HFFc6 (cell line): ENCODE measurements at regions not wholly inside any gene's neighbourhood (a gene's known extent, or its start where the extent isn't known, plus 50 kb on each side); places are given as distances from the start of the nearest gene placed in this dataset.

ENCODE experiments used
- DNase-seq: peaks from one replicate; pipeline ENCODE4 v3.0.0-alpha.2; 2018
- H3K27ac Mint-ChIP-seq: 2 replicates; pipeline ENCODE4 v1.8.0; 2020; ENCODE audit warnings: mild to moderate bottlenecking, mixed read lengths
- H3K27me3 Mint-ChIP-seq: 2 replicates; pipeline ENCODE4 v1.8.0; 2021; ENCODE audit warnings: mild to moderate bottlenecking, moderate library complexity, mixed read lengths; ENCODE audit not compliant: insufficient read depth
- H3K36me3 Mint-ChIP-seq: 2 replicates; pipeline ENCODE4 v1.8.0; 2021; ENCODE audit warnings: low read depth, mixed read lengths
- H3K4me1 Mint-ChIP-seq: 2 replicates; pipeline ENCODE4 v1.8.0; 2020; ENCODE audit warnings: low read depth, mixed read lengths
- H3K4me3 Mint-ChIP-seq: 2 replicates; pipeline ENCODE4 v1.8.0; 2020; ENCODE audit warnings: mild to moderate bottlenecking, moderate library complexity, mixed read lengths
- H3K9me3 Mint-ChIP-seq: 2 replicates; pipeline ENCODE4 v1.8.0; 2020; ENCODE audit warnings: mild to moderate bottlenecking, mixed read lengths
- TF ChIP-seq, protein P1 (sequence below): fragments of 200-600 bp; sonication (generic); IDR thresholded peaks from 2 replicates; pipeline ENCODE4 v1.5.0; 2021; ENCODE audit warnings: antibody characterized with exemption, mild to moderate bottlenecking

DNA sequence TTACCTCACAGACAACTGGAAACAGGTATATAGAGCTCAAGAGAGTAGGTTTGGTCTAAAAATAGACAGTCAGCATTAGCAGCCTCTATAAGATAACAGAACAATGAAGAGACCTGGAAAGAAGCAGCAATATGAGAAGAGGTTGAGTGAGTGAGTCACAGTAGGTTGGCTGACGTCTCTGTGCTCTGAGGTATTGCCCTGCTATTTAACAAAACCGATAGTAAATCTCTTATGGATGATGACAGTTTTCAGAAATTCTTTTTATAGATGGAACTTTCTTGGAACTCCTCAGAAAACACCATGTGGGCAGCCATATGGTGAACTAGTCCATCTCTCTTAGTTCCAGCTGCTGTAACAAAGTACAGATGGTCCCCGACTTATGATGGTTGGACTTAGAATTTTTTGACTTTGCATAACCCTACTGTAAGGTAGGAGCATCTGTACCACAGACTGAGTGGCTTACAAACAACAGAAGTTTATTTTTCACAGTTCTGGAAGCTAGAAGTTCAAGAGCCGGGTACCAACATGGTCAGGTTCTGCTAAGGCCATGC, 123.5 kb downstream of the MBD2 start:
- no peak overlapping the region for H3K4me3 Mint-ChIP-seq
- TF ChIP-seq, protein P1, sequence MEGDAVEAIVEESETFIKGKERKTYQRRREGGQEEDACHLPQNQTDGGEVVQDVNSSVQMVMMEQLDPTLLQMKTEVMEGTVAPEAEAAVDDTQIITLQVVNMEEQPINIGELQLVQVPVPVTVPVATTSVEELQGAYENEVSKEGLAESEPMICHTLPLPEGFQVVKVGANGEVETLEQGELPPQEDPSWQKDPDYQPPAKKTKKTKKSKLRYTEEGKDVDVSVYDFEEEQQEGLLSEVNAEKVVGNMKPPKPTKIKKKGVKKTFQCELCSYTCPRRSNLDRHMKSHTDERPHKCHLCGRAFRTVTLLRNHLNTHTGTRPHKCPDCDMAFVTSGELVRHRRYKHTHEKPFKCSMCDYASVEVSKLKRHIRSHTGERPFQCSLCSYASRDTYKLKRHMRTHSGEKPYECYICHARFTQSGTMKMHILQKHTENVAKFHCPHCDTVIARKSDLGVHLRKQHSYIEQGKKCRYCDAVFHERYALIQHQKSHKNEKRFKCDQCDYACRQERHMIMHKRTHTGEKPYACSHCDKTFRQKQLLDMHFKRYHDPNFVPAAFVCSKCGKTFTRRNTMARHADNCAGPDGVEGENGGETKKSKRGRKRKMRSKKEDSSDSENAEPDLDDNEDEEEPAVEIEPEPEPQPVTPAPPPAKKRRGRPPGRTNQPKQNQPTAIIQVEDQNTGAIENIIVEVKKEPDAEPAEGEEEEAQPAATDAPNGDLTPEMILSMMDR: no peak
- DNase-seq: no peak
- H3K27ac Mint-ChIP-seq: no peak overlapping the region
- H3K27me3 Mint-ChIP-seq: peaks cover 3% of the 10 kb centered on the region
- H3K4me1 Mint-ChIP-seq: no peaks in the 10 kb centered on the region
- H3K9me3 Mint-ChIP-seq: no peaks in the 10 kb centered on the region
- H3K36me3 Mint-ChIP-seq: no peaks in the 10 kb centered on the region

GRCh38 chr18:54100466-54100865, 124.0 kb downstream of the MBD2 start:
- no peaks in the 10 kb centered on the region for H3K4me1 Mint-ChIP-seq
- H3K9me3 Mint-ChIP-seq: no peaks in the 10 kb centered on the region
- no peaks in the 10 kb centered on the region for H3K36me3 Mint-ChIP-seq
- TF ChIP-seq, protein P1: no peak
- no peak for DNase-seq
- H3K27ac Mint-ChIP-seq: no peak overlapping the region
- no peak overlapping the region for H3K4me3 Mint-ChIP-seq
- H3K27me3 Mint-ChIP-seq: peaks cover 3% of the 10 kb centered on the region

DNA sequence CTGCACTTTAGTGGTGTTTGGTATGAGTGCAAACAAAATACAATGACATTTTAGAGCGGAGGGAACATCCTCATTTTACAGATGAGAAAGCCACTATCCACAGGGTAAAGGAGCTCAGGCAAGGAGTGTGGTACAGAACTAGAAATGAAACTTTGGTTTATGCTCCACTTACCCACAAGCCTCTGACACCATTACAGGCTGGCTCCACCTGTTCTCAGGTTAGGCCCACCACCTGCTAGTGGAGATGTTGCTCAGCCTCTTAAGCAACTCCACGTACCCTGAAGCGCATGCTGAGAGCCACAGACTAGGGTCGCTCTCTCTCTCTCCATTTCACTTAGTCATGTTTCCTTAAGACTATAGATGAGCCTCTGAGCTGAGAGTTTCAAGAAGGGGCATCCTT, 130.0 kb downstream of the MBD2 start:
- no peak for DNase-seq
- TF ChIP-seq, protein P1: no peak
- H3K36me3 Mint-ChIP-seq: no peaks in the 10 kb centered on the region
- no peaks in the 10 kb centered on the region for H3K4me1 Mint-ChIP-seq
- H3K27ac Mint-ChIP-seq: no peak overlapping the region
- H3K9me3 Mint-ChIP-seq: no peaks in the 10 kb centered on the region
- H3K27me3 Mint-ChIP-seq: no peaks in the 10 kb centered on the region; the same call in 1 of the 2 replicates
- no peak overlapping the region for H3K4me3 Mint-ChIP-seq

DNA sequence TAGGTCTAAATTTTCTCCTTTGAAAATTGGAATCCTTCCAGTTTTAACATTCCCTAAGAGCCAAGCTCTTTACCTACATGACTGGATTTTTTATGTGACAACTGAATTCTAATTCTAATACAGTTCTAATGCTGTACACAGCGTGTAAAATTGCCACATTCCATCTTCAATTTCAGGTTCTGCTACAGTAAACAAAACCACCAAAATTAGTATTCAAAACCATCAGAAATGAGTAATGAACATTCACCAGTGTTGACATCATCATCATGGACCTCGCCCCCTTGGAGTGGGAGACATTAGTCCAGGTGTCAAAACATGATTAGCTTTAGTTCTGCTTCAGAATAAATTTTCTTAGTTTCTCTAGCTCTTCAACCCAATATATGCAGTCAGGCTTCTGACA, 133.6 kb downstream of the MBD2 start:
- no peak for DNase-seq
- TF ChIP-seq, protein P1: no peak
- Mint-ChIP-seq H3K9me3 (no peaks in the 10 kb centered on the region), H3K27ac (no peak overlapping the region), H3K27me3 (no peaks in the 10 kb centered on the region; the same call in 1 of the 2 replicates), H3K4me1 (no peaks in the 10 kb centered on the region), H3K4me3 (no peak overlapping the region), H3K36me3 (no peaks in the 10 kb centered on the region)

- TF ChIP-seq, protein P1: no peak
- H3K36me3 Mint-ChIP-seq: no peaks in the 10 kb centered on the region
- no peaks in the 10 kb centered on the region; the same call in 1 of the 2 replicates for H3K27me3 Mint-ChIP-seq
- no peak overlapping the region for H3K27ac Mint-ChIP-seq
- no peaks in the 10 kb centered on the region for H3K9me3 Mint-ChIP-seq
- H3K4me1 Mint-ChIP-seq: no peaks in the 10 kb centered on the region
- DNase-seq: no peak
- H3K4me3 Mint-ChIP-seq: no peak overlapping the region
Observed at GRCh38 chr18:54089749-54090459, 134.6 kb downstream of the MBD2 start.
